Tibial nerve (tissue), 4 donors: ENCODE measurements at regions not wholly inside any gene's neighbourhood (a gene's known extent, or its start where the extent isn't known, plus 50 kb on each side); places are given as distances from the start of the nearest gene placed in this dataset.

ENCODE experiments used
- DNase-seq, 2 donors: peaks; one replicate each; pipeline ENCODE4 v3.0.0-alpha.2; 2019; ENCODE audit warnings: low spot score in 2 of 2
- H3K27ac ChIP-seq, 4 donors: fragments of 200-600 bp; sonication (generic) in 3 of 4; one replicate each; pipeline ENCODE4 v1.5.1; 2017 to 2019; ENCODE audit warnings: mild to moderate bottlenecking in 1 of 4
- H3K27me3 ChIP-seq, 2 donors: fragments of 200-600 bp; sonication (generic) in 1 of 2; one replicate each; pipeline versions ENCODE4 v1.5.1 to v1.6.0; 2017 to 2019
- H3K36me3 ChIP-seq, 3 donors: fragments of 200-600 bp; sonication (generic); one replicate each; pipeline ENCODE4 v1.5.1; 2018 to 2019
- H3K4me1 ChIP-seq, 4 donors: fragments of 200-600 bp; sonication (generic) in 3 of 4; one replicate each; pipeline ENCODE4 v1.5.1; 2017 to 2019
- H3K4me3 ChIP-seq, 4 donors: fragments of 200-600 bp; sonication (generic) in 3 of 4; one replicate each; pipeline ENCODE4 v1.5.1; 2017 to 2019; ENCODE audit warnings: mild to moderate bottlenecking in 1 of 4, moderate library complexity in 1 of 4
- H3K9me3 ChIP-seq, 4 donors: fragments of 200-600 bp; sonication (generic) in 3 of 4; one replicate each; pipeline ENCODE4 v1.5.1; 2017 to 2019
- EP300 ChIP-seq, 2 donors: sonication (generic); formaldehyde crosslinking; IDR thresholded peaks; one replicate each; pipeline ENCODE4 v1.6.1; 2017; ENCODE audit warnings: antibody characterized with exemption in 2 of 2, mild to moderate bottlenecking in 1 of 2
- POLR2A ChIP-seq, 2 donors: fragments of 450-650 bp; IDR thresholded peaks; one replicate each; pipeline ENCODE4 v1.6.1; 2017; ENCODE audit warnings: antibody characterized with exemption in 2 of 2, mild to moderate bottlenecking in 2 of 2, moderate library complexity in 2 of 2
- WGBS, 2 donors: methylation state at CpG; one replicate each; pipeline ENCODE4 v1.1.5; 2018; 5-methylcytosine and 5-hydroxymethylcytosine counted together
- TF ChIP-seq, protein P1 (sequence below), 5 experiments: fragments of 200-600 bp in 3 of 5; fragments of 450-650 bp in 2 of 5; sonication (generic) in 3 of 5; IDR thresholded peaks; one replicate each; pipeline ENCODE4 v1.5.1; 2016 to 2019; ENCODE audit warnings: antibody characterized with exemption in 5 of 5, mild to moderate bottlenecking in 3 of 5, moderate library complexity in 2 of 5

DNA sequence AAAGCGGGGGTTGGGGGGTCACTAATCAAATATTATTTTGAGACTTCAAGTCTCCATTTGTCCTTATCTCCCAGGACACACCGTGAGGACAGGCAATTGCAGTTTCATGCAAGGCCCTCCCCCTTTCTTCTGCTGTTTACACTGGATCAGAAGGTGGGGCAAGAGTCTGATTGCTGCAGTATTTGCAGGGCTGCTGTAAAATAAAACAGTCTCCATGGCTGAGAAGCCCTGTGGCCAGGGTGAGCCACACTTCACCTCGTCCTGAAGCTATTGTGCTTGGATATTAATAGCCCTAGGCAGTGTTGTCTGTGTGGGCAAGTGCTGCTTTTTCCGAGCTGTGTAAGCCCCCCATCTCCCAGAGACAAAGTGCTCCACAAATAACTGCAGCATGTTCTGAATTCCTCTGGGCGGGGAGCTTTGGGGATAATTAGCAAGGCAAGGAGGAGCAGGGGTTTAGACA lies 187.4 kb upstream of the NTF3 start:
- no peak overlapping the region for H3K27ac ChIP-seq
- no peaks in the 10 kb centered on the region for H3K27me3 ChIP-seq
- H3K4me1 ChIP-seq, result peaks cover 0 to 3% (median 0%) of the 10 kb centered on the region in 4 donors
- no peaks in the 10 kb centered on the region for H3K9me3 ChIP-seq
- 32 to 34% methylated on average over 5 of the region's 5 CpGs for WGBS, 2 donors
- H3K4me3 ChIP-seq, result no peak overlapping the region
- H3K36me3 ChIP-seq, result no peaks in the 10 kb centered on the region
- DNase-seq, result no peak
- TF ChIP-seq, protein P1, sequence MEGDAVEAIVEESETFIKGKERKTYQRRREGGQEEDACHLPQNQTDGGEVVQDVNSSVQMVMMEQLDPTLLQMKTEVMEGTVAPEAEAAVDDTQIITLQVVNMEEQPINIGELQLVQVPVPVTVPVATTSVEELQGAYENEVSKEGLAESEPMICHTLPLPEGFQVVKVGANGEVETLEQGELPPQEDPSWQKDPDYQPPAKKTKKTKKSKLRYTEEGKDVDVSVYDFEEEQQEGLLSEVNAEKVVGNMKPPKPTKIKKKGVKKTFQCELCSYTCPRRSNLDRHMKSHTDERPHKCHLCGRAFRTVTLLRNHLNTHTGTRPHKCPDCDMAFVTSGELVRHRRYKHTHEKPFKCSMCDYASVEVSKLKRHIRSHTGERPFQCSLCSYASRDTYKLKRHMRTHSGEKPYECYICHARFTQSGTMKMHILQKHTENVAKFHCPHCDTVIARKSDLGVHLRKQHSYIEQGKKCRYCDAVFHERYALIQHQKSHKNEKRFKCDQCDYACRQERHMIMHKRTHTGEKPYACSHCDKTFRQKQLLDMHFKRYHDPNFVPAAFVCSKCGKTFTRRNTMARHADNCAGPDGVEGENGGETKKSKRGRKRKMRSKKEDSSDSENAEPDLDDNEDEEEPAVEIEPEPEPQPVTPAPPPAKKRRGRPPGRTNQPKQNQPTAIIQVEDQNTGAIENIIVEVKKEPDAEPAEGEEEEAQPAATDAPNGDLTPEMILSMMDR (IDR thresholded peaks at IDR 0.05), result no peak
- TF ChIP-seq EP300 (IDR thresholded peaks at IDR 0.05) (no peak), POLR2A (IDR thresholded peaks at IDR 0.05) (no peak)

DNA sequence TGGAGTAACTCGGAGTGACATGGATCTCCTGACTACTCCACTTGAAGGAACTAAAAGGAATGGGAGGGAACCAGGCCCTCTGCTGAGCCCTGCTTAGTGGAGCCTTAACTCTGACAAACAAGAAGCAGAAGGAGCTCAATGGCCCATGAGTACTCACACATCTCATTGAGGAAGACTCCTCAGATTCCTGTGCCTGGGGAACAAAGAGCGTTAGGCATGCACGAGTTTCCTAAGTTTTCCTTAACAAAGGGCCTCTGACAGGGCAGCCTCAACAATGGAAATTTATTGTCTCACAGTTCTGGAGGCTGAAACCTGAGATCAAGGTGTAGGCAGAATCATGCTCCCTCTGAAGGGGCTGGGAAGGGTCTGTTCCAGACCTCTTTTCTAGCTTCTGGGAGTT lies 185.7 kb upstream of the NTF3 start:
- Histone ChIP-seq H3K4me1 (peaks cover 0 to 3% (median 0%) of the 10 kb centered on the region in 4 donors), H3K9me3 (no peaks in the 10 kb centered on the region), H3K27ac (no peak overlapping the region), H3K27me3 (no peaks in the 10 kb centered on the region), H3K4me3 (no peak overlapping the region), H3K36me3 (no peaks in the 10 kb centered on the region)
- DNase-seq, result no peak
- no peak for TF ChIP-seq EP300 (IDR thresholded peaks at IDR 0.05)
- TF ChIP-seq, protein P1 (IDR thresholded peaks at IDR 0.05), result no peak
- no peak for TF ChIP-seq POLR2A (IDR thresholded peaks at IDR 0.05)
- 70 to 71% methylated on average over 3 of the region's 3 CpGs for WGBS, 2 donors

DNA sequence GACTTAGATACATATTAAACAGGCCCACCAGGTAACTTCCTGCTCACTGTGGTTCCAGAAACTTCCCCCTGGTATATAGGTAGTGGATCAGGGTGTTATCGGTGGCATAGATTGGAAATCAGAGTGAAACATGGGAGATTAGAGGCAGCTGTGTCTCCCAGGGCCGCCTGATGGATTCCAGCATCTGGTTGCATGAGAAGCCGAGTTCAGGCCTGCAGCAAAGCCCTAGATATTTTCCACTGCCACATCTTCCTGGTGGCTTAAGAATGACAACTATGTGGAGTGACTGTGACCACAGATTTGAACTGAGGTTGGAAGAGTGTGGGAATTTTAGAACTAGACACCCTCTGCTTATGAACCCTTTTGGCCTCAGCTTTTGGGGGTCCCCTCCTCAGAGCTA lies 184.8 kb upstream of the NTF3 start:
- H3K4me3 ChIP-seq, result no peak overlapping the region
- H3K27me3 ChIP-seq, result no peaks in the 10 kb centered on the region
- H3K36me3 ChIP-seq, result no peaks in the 10 kb centered on the region
- peaks cover 0 to 3% (median 0%) of the 10 kb centered on the region in 4 donors for H3K4me1 ChIP-seq
- 80 to 84% methylated on average over 3 of the region's 3 CpGs for WGBS, 2 donors
- no peaks in the 10 kb centered on the region for H3K9me3 ChIP-seq
- TF ChIP-seq, protein P1 (IDR thresholded peaks at IDR 0.05), result no peak
- no peak for TF ChIP-seq POLR2A (IDR thresholded peaks at IDR 0.05)
- no peak for TF ChIP-seq EP300 (IDR thresholded peaks at IDR 0.05)
- no peak overlapping the region for H3K27ac ChIP-seq
- no peak for DNase-seq

DNA sequence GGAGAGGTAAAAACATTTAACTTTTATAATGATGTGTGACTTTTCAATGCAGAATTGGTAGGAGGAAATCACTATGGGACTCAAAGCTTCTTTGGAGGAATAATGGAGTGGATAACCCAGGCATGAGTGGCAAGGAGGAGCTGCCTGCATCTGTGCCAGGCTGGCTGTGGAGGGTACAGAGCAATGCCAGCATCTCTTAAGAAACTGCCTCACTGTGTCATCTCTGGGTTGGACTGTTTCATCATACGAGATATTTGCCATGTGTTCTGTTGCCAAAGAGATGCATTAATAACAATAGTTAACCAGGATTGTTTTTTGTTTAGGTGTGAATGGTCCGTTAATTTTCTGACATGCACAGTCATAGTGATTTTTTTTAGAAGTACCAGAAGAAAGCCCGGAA lies 183.7 kb upstream of the NTF3 start:
- TF ChIP-seq, protein P1 (IDR thresholded peaks at IDR 0.05), result no peak
- no peak for TF ChIP-seq POLR2A (IDR thresholded peaks at IDR 0.05)
- TF ChIP-seq EP300 (IDR thresholded peaks at IDR 0.05), result no peak
- Histone ChIP-seq H3K9me3 (no peaks in the 10 kb centered on the region), H3K27me3 (no peaks in the 10 kb centered on the region), H3K36me3 (no peaks in the 10 kb centered on the region), H3K4me3 (no peak overlapping the region), H3K4me1 (peaks cover 0 to 3% (median 0%) of the 10 kb centered on the region in 4 donors), H3K27ac (no peak overlapping the region)
- WGBS, 2 donors, result 82 to 88% methylated on average over 3 of the region's 3 CpGs
- DNase-seq, result no peak

DNA sequence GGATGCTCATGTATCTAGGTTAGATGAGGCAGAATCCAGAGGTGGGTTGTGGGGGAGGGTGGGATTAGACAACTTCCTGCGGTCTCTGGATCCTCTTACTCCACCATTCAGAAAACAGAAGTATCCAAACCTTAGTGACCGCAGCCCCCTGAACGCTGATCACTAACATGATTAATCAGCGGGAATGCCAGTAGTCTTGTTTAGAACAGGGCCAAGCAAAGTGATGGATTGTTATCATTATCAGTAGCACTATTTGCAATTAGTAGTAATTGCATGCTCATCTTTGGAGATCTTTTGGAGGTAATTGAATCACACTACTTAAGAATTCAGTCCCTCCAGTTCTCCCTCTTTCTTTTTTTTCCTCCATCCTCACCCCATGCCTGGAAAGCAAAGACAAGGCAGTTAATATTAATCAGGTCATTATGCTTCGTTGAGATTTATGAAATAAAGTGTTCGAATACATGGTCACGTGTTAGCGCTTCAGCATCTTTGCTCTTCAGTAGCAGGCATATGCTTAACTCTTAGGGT lies 182.8 kb upstream of the NTF3 start:
- 64 to 72% methylated on average over 8 of the region's 8 CpGs for WGBS, 2 donors

More for the DNA sequence above, 182.8 kb upstream of the NTF3 start:
- DNase-seq, result no peak
- Histone ChIP-seq H3K9me3 (no peaks in the 10 kb centered on the region), H3K36me3 (no peaks in the 10 kb centered on the region), H3K27me3 (no peaks in the 10 kb centered on the region), H3K4me3 (no peak overlapping the region), H3K4me1 (peaks cover 0 to 3% (median 0%) of the 10 kb centered on the region in 4 donors), H3K27ac (no peak overlapping the region)
- TF ChIP-seq POLR2A (IDR thresholded peaks at IDR 0.05), result no peak
- TF ChIP-seq, protein P1 (IDR thresholded peaks at IDR 0.05), result no peak
- TF ChIP-seq EP300 (IDR thresholded peaks at IDR 0.05), result no peak
